B cell (primary cell): ENCODE measurements at regions not wholly inside any gene's neighbourhood (a gene's known extent, or its start where the extent isn't known, plus 50 kb on each side); places are given as distances from the start of the nearest gene placed in this dataset.

Experiments
- CTCF ChIP-seq: fragments of 200-600 bp; IDR thresholded peaks from one replicate; pipeline ENCODE4 v1.8.0; 2022; ENCODE audit warnings: antibody characterized with exemption, mild to moderate bottlenecking
- EZH2 ChIP-seq: IDR thresholded peaks from 2 replicates; pipeline ENCODE4 v1.6.1; 2012; ENCODE audit warnings: borderline replicate concordance, low read depth, mild to moderate bottlenecking, moderate library complexity, low read length; ENCODE audit not compliant: insufficient read depth, poor library complexity, severe bottlenecking

- TF ChIP-seq CTCF (no peak), EZH2 (no peak)
These were observed 268.5 kb upstream of the TMC3 start for GRCh38 chr15:81642451-81642990.
